ENCODE measurements at regions not wholly inside any gene's neighbourhood (a gene's known extent, or its start where the extent isn't known, plus 50 kb on each side); places are given as distances from the start of the nearest gene placed in this dataset.

DNA sequence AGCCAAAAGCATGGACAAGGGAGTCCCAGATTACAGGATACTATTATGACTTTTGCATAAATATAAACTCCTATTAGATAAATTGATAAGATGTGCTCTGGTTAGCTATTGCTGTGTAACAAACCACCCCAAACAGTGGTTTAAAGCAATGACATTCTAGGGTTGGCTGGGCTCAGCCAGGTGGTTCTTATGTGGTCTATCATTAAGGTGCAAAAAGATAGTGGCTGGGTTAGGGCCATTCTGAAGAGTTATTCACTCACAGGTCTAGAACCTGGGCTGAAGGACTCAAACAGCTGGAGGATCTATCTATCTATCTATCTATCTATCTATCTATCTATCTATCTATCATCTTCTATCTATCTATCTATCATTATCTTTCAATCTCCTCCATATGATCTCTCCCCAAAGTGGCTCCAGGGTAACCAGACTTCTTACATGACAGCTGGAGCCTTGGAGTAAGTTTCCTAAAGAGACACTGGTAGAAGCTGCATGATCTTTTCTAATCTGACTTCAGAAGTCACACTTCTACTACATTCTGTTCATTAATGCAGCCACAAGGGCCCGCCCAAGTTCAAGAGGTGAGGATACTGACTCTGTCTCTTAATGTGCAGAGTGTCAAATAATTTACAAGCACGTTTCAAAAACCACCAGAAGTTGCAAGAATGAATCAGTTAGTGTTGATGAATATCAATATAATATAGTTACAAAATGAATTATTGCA lies 74.9 kb upstream of the XCR1 start:
- TF ChIP-seq CTCF (IDR thresholded peaks at IDR 0.05) (no peak), POLR2A (IDR thresholded peaks at IDR 0.05) (no peak)

Measured in uterus (tissue), 2 donors.